ENCODE measurements at regions not wholly inside any gene's neighbourhood (a gene's known extent, or its start where the extent isn't known, plus 50 kb on each side); places are given as distances from the start of the nearest gene placed in this dataset.

DNA sequence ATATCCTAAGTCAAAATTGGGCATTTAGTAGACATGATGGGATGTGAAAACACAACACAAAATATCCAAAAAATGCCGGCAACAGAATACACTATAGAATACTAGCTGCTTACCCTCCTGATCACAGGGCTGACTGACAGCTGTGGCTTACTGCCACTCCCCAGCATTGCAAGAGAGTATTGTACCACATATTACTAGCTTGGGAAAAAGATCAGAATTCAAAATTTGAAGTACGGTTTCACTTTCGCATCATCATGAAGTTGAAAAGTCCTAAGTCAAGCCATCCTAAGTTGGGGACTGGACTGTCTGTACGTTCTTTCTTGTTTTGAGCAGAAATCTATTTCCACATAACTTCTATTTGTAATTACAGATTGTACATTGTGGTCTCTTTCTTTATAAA, 851.4 kb downstream of the MAT2B start:
- TF ChIP-seq, protein P1, sequence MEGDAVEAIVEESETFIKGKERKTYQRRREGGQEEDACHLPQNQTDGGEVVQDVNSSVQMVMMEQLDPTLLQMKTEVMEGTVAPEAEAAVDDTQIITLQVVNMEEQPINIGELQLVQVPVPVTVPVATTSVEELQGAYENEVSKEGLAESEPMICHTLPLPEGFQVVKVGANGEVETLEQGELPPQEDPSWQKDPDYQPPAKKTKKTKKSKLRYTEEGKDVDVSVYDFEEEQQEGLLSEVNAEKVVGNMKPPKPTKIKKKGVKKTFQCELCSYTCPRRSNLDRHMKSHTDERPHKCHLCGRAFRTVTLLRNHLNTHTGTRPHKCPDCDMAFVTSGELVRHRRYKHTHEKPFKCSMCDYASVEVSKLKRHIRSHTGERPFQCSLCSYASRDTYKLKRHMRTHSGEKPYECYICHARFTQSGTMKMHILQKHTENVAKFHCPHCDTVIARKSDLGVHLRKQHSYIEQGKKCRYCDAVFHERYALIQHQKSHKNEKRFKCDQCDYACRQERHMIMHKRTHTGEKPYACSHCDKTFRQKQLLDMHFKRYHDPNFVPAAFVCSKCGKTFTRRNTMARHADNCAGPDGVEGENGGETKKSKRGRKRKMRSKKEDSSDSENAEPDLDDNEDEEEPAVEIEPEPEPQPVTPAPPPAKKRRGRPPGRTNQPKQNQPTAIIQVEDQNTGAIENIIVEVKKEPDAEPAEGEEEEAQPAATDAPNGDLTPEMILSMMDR (IDR thresholded peaks at IDR 0.05; ENCODE audit: low read length) = no peak
- no peak for TF ChIP-seq EZH2 (IDR thresholded peaks at IDR 0.05; ENCODE audit: borderline replicate concordance, low read length)
